NB4 (cell line): ENCODE measurements at regions not wholly inside any gene's neighbourhood (a gene's known extent, or its start where the extent isn't known, plus 50 kb on each side); places are given as distances from the start of the nearest gene placed in this dataset.

Source experiments
- CTCF ChIP-seq: IDR thresholded peaks from one replicate; pipeline ENCODE4 v1.5.1; 2012; ENCODE audit warnings: low read depth, low read length
- MYC ChIP-seq: IDR thresholded peaks from 2 replicates; pipeline ENCODE4 v1.6.1; 2011; ENCODE audit warnings: low read depth, low read length
- POLR2A ChIP-seq: IDR thresholded peaks from 2 replicates; pipeline ENCODE4 v1.6.1; 2011; ENCODE audit warnings: mild to moderate bottlenecking; ENCODE audit not compliant: insufficient read length; ENCODE audit errors: extremely low read depth

- TF ChIP-seq MYC: no peak
- TF ChIP-seq POLR2A: no peak
- no peak for TF ChIP-seq CTCF
Measured at GRCh38 chr4:11777447-11777846, 348.8 kb upstream of the HS3ST1 start.
